ENCODE measurements at regions not wholly inside any gene's neighbourhood (a gene's known extent, or its start where the extent isn't known, plus 50 kb on each side); places are given as distances from the start of the nearest gene placed in this dataset.

DNA sequence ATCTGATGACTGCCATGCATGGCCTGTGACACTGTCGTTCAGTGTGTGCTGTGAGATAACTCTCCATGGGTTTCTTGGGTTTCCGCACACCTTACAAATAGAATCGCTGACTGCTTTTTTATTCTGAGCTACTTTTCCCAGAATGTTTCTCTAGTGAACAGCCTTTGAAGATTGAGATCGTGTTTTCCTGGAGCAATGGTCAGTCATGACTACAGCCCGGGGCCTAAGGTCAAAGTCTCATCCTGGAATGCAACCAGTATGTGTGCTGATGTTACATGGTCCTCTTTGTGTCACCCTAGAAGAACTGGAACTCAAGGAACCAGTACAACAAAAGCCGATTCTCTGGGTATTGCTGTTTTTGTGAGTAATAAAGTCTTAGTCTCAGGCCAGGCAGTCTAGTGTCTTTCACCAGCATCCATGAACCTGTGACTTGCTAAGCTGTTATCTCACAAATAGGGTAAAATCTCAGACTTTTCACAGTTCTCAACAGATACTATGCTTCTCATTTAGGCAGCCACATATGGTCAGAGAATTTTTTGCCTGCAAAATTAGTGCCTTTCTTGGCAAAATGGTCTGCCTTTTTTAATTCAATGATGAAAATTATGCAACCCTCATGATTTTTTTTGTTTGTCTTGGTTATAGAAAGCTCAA lies 124.9 kb upstream of the PIEZO2 start:
- Histone ChIP-seq H2AFZ (ENCODE audit: low read depth, low read length) (no peak overlapping the region), H3K4me3 (no peak overlapping the region), H4K20me1 (replicated peaks; ENCODE audit: control insufficient read depth, insufficient read depth, low read length) (no peaks in the 10 kb centered on the region), H3K9me3 (replicated peaks; ENCODE audit: control insufficient read depth, insufficient read depth, low read depth, low read length) (no peaks in the 10 kb centered on the region), H3K79me2 (ENCODE audit: control insufficient read depth, insufficient read depth, low read length) (no peaks in the 10 kb centered on the region), H3K9ac (ENCODE audit: insufficient read depth in 1 of 2, low read depth in 2 of 2, low read length in 2 of 2) (no peak overlapping the region), H3K9me1 (ENCODE audit: control insufficient read depth, insufficient read depth, low read length) (no peaks in the 10 kb centered on the region), H3K27me3 (ENCODE audit: control insufficient read depth in 2 of 2, insufficient read depth in 2 of 2, low read length in 2 of 2) (no peaks in the 10 kb centered on the region), H3K4me1 (replicated peaks in 1 of 2; ENCODE audit: control insufficient read depth in 2 of 2, insufficient read depth in 2 of 2, low read length in 2 of 2) (no peaks in the 10 kb centered on the region), H3K4me2 (ENCODE audit: insufficient read depth, low read length) (no peak overlapping the region), H3K27ac (ENCODE audit: extremely low read depth, low read depth, low read length) (no peak overlapping the region), H3K36me3 (ENCODE audit: control insufficient read depth, insufficient read depth, low read length) (no peaks in the 10 kb centered on the region)
- in situ Hi-C loops (cut with MboI) = no loop called here
- no TSS peak for BruUV-seq (replicated peaks)
- DNase-seq (ENCODE audit: extremely low read depth in 1 of 4, low spot score in 3 of 4) = no peak
- TF ChIP-seq CHD1 (IDR thresholded peaks at IDR 0.05; ENCODE audit: low read length) (no peak), ETS2 (tag; IDR thresholded peaks at IDR 0.05; ENCODE audit: borderline replicate concordance, poor library complexity, severe bottlenecking) (no peak), RBM39 (optimal IDR thresholded peaks at IDR 0.05; ENCODE audit: low read depth, low read length) (no peak), RBBP5 (IDR thresholded peaks at IDR 0.05; ENCODE audit: borderline replicate concordance, insufficient read depth, low read length, poor library complexity, severe bottlenecking) (no peak), ZNF699 (CRISPR knock-in tag; IDR thresholded peaks at IDR 0.05; ENCODE audit: insufficient replicate concordance) (no peak), TBP (optimal IDR thresholded peaks at IDR 0.05; ENCODE audit: low read depth, low read length) (no peak), PHF8 (IDR thresholded peaks at IDR 0.05; ENCODE audit: borderline replicate concordance, low read length) (no peak), ZNF239 (CRISPR knock-in tag; IDR thresholded peaks at IDR 0.05) (no peak), EWSR1 (IDR thresholded peaks at IDR 0.05; ENCODE audit: borderline replicate concordance, low read depth, partially characterized antibody) (no peak), EP300 (IDR thresholded peaks at IDR 0.05; ENCODE audit: low read length) (no peak), ZNF445 (CRISPR knock-in tag; IDR thresholded peaks at IDR 0.05; ENCODE audit: low read depth) (no peak), FIP1L1 (IDR thresholded peaks at IDR 0.05; ENCODE audit: low read depth, low read length, poor library complexity, severe bottlenecking) (no peak), SAP30 (IDR thresholded peaks at IDR 0.05; ENCODE audit: borderline replicate concordance, insufficient read depth, low read depth, low read length, poor library complexity, severe bottlenecking) (no peak), FOSL1 (tag; conservative IDR thresholded peaks at IDR 0.05) (no peak)
- TF ChIP-seq, protein P1, sequence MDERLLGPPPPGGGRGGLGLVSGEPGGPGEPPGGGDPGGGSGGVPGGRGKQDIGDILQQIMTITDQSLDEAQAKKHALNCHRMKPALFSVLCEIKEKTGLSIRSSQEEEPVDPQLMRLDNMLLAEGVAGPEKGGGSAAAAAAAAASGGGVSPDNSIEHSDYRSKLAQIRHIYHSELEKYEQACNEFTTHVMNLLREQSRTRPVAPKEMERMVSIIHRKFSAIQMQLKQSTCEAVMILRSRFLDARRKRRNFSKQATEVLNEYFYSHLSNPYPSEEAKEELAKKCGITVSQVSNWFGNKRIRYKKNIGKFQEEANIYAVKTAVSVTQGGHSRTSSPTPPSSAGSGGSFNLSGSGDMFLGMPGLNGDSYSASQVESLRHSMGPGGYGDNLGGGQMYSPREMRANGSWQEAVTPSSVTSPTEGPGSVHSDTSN (CRISPR knock-in tag; IDR thresholded peaks at IDR 0.05; ENCODE audit: low read depth) = no peak
- TF ChIP-seq, protein P1 (tag; conservative IDR thresholded peaks at IDR 0.05; ENCODE audit: low read depth) = no peak
- POLR2A ChIA-PET = interaction anchor here (0.5 kb wide), 1 partner anchor 16 kb away, joined by 3 read pairs; no protein-coding TSS in a partner anchor
- intact Hi-C loops (cut with micrococcal nuclease) = no loop called here
- CTCF ChIA-PET (ENCODE audit: low intra/inter-chr PET ratio) = no interaction called here
- no peak for ATAC-seq
- no peak for FAIRE-seq
- WGBS (ENCODE audit: insufficient coverage, low coverage, missing lambda C conversion rate) = 1% methylated on average over 6 of the region's 6 CpGs

Data from K562 (cell line).